Ovary (tissue), 7 donors: ENCODE measurements at regions not wholly inside any gene's neighbourhood (a gene's known extent, or its start where the extent isn't known, plus 50 kb on each side); places are given as distances from the start of the nearest gene placed in this dataset.

Source experiments
- DNase-seq, 5 donors: peaks; one replicate each; pipeline ENCODE4 v3.0.0-alpha.2; 2019 to 2020
- H3K27ac ChIP-seq, 2 donors: fragments of 200-600 bp; one replicate each; pipeline versions ENCODE4 v1.5.1 to v1.8.0; 2019 to 2022
- H3K27me3 ChIP-seq: fragments of 200-600 bp; one replicate; pipeline ENCODE4 v1.8.0; 2022
- H3K36me3 ChIP-seq: fragments of 200-600 bp; sonication (generic); one replicate; pipeline ENCODE4 v1.5.1; 2019
- H3K4me1 ChIP-seq: one replicate; pipeline ENCODE4 v1.8.1; 2013; ENCODE audit warnings: mild to moderate bottlenecking, moderate library complexity; ENCODE audit not compliant: insufficient read depth
- H3K4me3 ChIP-seq: fragments of 200-600 bp; sonication (generic); one replicate; pipeline ENCODE4 v1.5.1; 2017
- H3K9me3 ChIP-seq, 2 donors: fragments of 200-600 bp in 1 of 2; sonication (generic) in 1 of 2; one replicate each; pipeline versions ENCODE4 v1.5.1 to v1.8.1; 2013 to 2019; ENCODE audit warnings: mild to moderate bottlenecking in 1 of 2, moderate library complexity in 1 of 2
- CTCF ChIP-seq, 3 donors: fragments of 450-650 bp in 2 of 3; fragments of 200-600 bp in 1 of 3; IDR thresholded peaks; one replicate each; pipeline versions ENCODE4 v1.5.1 to v1.8.0; 2016 to 2022; ENCODE audit warnings: antibody characterized with exemption in 3 of 3, mild to moderate bottlenecking in 1 of 3
- EP300 ChIP-seq: sonication (generic); formaldehyde crosslinking; IDR thresholded peaks from one replicate; pipeline ENCODE4 v1.6.1; 2017; ENCODE audit warnings: antibody characterized with exemption
- POLR2A ChIP-seq: fragments of 450-650 bp; IDR thresholded peaks from one replicate; pipeline ENCODE4 v1.6.1; 2017; ENCODE audit warnings: antibody characterized with exemption, mild to moderate bottlenecking, moderate library complexity
- WGBS, 3 donors: extraction: QIAGEN DNeasy Blood & Tissue Kit in 1 of 3; methylation state at CpG; one replicate each; pipeline versions ENCODE4 v1.1.5 to v1.1.7; 2013 to 2017; 5-methylcytosine and 5-hydroxymethylcytosine counted together
- intact Hi-C, 4 donors: fragments of 100-400 bp; cut with DNase I; formaldehyde crosslinking; loops; one replicate each; pipeline versions ENCODE4 v1.11.0 to v1.15.1; 2022 to 2023
- donor health status: DM: no; HTN: no; CAD: no; lungs with moderate emphysema.
- donor health status: DM: no; HTN: no; CAD: no.
- donor health status: Bipolar disorder and iron deficiency.
- donor health status: DM: no; HTN: no; CAD: no.
- donor health status: DM: yes; HTN: yes; CAD: no.

GRCh38 chr20:47931002-47931401, 145.7 kb upstream of the SULF2 start:
- WGBS, 3 donors, result 92 to 95% (median 94%) methylated on average over 2 of the region's 2 CpGs
- no peaks in the 10 kb centered on the region for H3K9me3 ChIP-seq
- no peak for TF ChIP-seq EP300
- TF ChIP-seq CTCF (IDR thresholded peaks at IDR 0.05), result no peak
- no peak for TF ChIP-seq POLR2A
- no peaks in the 10 kb centered on the region for H3K36me3 ChIP-seq
- H3K4me3 ChIP-seq, result no peak overlapping the region
- DNase-seq, result no peak
- no peaks in the 10 kb centered on the region for H3K27me3 ChIP-seq
- intact Hi-C loops, result no loop called here
- H3K27ac ChIP-seq, result no peak overlapping the region
- H3K4me1 ChIP-seq, result no peaks in the 10 kb centered on the region

GRCh38 chr20:47929368-47930115, 144.3 kb upstream of the SULF2 start:
- TF ChIP-seq POLR2A (no peak), CTCF (IDR thresholded peaks at IDR 0.05) (no peak), EP300 (no peak)
- intact Hi-C loops, result no loop called here
- Histone ChIP-seq H3K36me3 (no peaks in the 10 kb centered on the region), H3K9me3 (no peaks in the 10 kb centered on the region), H3K4me1 (no peaks in the 10 kb centered on the region), H3K4me3 (no peak overlapping the region), H3K27me3 (no peaks in the 10 kb centered on the region), H3K27ac (no peak overlapping the region)
- DNase-seq, result no peak
- WGBS, 3 donors, result 70 to 75% (median 70%) methylated on average over 6 of the region's 6 CpGs

GRCh38 chr20:47927944-47928343, 142.7 kb upstream of the SULF2 start:
- intact Hi-C loops, result no loop called here
- no peak overlapping the region for H3K27ac ChIP-seq
- no peak for DNase-seq

GRCh38 chr20:47927385-47927851, 142.1 kb upstream of the SULF2 start:
- no peaks in the 10 kb centered on the region for H3K4me1 ChIP-seq
- intact Hi-C loops, result no loop called here
- H3K27me3 ChIP-seq, result no peaks in the 10 kb centered on the region
- no peak overlapping the region for H3K27ac ChIP-seq
- TF ChIP-seq EP300 (no peak), POLR2A (no peak), CTCF (IDR thresholded peaks at IDR 0.05) (no peak)
- no peaks in the 10 kb centered on the region for H3K36me3 ChIP-seq
- no peak for DNase-seq
- H3K9me3 ChIP-seq, result no peaks in the 10 kb centered on the region
- 87 to 90% (median 89%) methylated on average over 5 of the region's 5 CpGs for WGBS, 3 donors
- no peak overlapping the region for H3K4me3 ChIP-seq

More at GRCh38 chr20:47927944-47928343, 142.7 kb upstream of the SULF2 start:
- no peaks in the 10 kb centered on the region for H3K4me1 ChIP-seq
- H3K9me3 ChIP-seq, result no peaks in the 10 kb centered on the region
- no peaks in the 10 kb centered on the region for H3K36me3 ChIP-seq
- H3K27me3 ChIP-seq, result no peaks in the 10 kb centered on the region
- H3K4me3 ChIP-seq, result no peak overlapping the region
- TF ChIP-seq POLR2A, result no peak
- TF ChIP-seq CTCF (IDR thresholded peaks at IDR 0.05), result no peak
- no peak for TF ChIP-seq EP300
